ENCODE measurements at regions not wholly inside any gene's neighbourhood (a gene's known extent, or its start where the extent isn't known, plus 50 kb on each side); places are given as distances from the start of the nearest gene placed in this dataset.
A peak's percentile ranks its signal among the peaks of the same experiment; 100 is the strongest.

DNA sequence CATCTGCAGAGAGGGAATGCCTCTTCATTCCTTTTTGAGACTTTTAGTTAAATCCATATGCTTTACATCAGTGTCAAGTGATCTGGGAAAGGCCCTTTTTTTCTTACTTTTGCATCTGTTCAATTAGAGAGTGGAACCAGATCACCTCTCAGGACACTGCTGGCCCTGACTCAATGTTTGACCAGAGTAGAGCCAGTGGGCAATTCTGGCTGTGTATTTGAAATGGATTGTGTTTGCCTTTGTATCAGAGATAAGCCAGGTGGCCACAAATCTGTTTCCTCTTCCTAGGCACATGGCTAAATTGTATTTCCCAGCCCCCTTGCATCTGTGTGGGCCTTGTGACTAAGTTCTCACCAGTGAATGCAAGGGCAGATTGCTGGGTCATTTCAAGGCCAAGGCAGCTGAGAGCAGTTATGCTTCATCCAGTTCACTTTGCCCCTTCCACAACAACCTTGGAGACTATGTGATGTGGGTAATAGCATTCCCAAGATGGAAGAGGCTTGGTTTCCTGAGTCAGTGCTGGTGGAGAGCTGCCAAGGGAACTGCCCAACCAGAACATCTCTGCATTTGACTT is 75.6 kb upstream of the CACNA2D3 start:
- Histone ChIP-seq H3K9me3 (ENCODE audit: severe bottlenecking) (no peaks in the 10 kb centered on the region), H3K27ac (no peak overlapping the region), H3K36me3 (no peaks in the 10 kb centered on the region), H3K27me3 (ENCODE audit: insufficient read depth, low read depth, severe bottlenecking) (no peaks in the 10 kb centered on the region), H3K4me3 (ENCODE audit: low read depth, low read length) (no peak overlapping the region)
- DNase-seq, result no peak
- TF ChIP-seq, protein P1, sequence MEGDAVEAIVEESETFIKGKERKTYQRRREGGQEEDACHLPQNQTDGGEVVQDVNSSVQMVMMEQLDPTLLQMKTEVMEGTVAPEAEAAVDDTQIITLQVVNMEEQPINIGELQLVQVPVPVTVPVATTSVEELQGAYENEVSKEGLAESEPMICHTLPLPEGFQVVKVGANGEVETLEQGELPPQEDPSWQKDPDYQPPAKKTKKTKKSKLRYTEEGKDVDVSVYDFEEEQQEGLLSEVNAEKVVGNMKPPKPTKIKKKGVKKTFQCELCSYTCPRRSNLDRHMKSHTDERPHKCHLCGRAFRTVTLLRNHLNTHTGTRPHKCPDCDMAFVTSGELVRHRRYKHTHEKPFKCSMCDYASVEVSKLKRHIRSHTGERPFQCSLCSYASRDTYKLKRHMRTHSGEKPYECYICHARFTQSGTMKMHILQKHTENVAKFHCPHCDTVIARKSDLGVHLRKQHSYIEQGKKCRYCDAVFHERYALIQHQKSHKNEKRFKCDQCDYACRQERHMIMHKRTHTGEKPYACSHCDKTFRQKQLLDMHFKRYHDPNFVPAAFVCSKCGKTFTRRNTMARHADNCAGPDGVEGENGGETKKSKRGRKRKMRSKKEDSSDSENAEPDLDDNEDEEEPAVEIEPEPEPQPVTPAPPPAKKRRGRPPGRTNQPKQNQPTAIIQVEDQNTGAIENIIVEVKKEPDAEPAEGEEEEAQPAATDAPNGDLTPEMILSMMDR (IDR thresholded peaks at IDR 0.05; ENCODE audit: low read depth, low read length), result no peak

DNA sequence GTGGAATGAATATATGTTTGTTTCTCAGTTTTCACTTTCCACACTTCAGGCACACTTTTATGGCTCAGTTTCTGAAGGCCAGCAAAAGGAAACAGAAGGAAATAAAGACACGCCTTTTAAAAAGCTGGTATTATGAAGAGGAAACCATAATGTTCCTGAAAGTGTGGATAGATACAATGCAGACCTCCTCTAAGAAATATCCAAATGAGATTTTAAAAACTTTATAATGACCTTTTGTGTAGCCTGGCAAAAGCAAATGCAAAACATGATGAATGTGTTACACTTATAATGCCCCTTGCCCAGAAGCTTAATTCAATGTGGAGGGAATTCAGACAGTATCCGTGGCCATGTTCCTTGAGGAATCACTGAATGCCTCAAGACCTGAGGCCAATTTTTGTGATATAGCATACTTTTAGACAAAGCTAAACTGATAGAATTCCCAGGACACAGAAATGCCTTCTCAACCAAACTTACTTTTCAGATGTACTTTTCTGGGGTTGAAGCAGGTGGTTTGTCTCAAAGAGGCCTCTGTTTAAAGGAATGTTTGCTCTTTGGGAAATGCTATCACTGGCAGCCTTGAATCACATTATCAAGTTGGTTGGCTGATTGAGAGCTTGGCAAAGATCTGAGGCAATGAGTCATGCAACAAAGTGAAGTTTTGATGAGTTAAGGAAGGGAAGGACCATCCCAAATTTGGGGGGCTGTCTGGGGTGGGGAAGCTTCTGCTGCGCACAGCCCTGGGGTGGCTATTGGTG is 77.1 kb upstream of the CACNA2D3 start:
- Histone ChIP-seq H3K36me3 (no peaks in the 10 kb centered on the region), H3K4me3 (ENCODE audit: low read depth, low read length) (no peak overlapping the region), H3K27ac (peak overlapping the region; percentile 50; the same call in 1 of the 2 replicates), H3K9me3 (ENCODE audit: severe bottlenecking) (no peaks in the 10 kb centered on the region), H3K27me3 (ENCODE audit: insufficient read depth, low read depth, severe bottlenecking) (no peaks in the 10 kb centered on the region)
- TF ChIP-seq, protein P1 (IDR thresholded peaks at IDR 0.05; ENCODE audit: low read depth, low read length), result no peak
- no peak for DNase-seq

DNA sequence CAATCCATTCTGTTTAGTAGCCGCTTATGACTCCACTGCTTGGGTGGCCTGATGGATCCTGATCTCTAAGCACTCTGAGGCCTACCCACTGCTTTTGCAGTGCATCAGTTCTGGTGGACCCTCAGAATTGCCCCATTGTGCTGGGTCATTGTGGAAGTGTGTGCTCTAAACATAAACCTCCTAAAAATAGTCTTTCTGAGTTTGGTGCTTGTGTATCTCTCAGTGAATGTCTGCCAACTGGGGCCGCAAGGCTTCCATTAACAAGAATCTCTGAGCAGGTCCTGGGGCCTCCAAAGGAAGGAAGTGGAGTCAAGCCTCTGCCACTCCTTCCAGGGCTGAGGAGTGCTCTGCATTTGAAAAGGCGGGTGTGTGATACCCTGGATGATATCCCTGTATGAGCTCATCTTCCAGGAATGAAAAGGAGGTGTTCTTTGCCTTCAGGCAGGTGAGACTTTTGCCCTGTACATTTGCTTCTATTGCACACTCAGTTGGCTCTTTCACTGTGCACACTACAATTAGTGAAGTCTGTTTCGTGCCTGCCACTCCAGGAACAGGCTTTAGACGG is 80.0 kb upstream of the CACNA2D3 start:
- no peaks in the 10 kb centered on the region for H3K36me3 ChIP-seq
- no peak for DNase-seq
- no peak overlapping the region; the same call in none of the 2 replicates for H3K27ac ChIP-seq
- H3K4me3 ChIP-seq (ENCODE audit: low read depth, low read length), result no peak overlapping the region
- TF ChIP-seq, protein P1 (IDR thresholded peaks at IDR 0.05; ENCODE audit: low read depth, low read length), result no peak
- H3K27me3 ChIP-seq (ENCODE audit: insufficient read depth, low read depth, severe bottlenecking), result no peaks in the 10 kb centered on the region
- H3K9me3 ChIP-seq (ENCODE audit: severe bottlenecking), result peaks cover 2% of the 10 kb centered on the region

DNA sequence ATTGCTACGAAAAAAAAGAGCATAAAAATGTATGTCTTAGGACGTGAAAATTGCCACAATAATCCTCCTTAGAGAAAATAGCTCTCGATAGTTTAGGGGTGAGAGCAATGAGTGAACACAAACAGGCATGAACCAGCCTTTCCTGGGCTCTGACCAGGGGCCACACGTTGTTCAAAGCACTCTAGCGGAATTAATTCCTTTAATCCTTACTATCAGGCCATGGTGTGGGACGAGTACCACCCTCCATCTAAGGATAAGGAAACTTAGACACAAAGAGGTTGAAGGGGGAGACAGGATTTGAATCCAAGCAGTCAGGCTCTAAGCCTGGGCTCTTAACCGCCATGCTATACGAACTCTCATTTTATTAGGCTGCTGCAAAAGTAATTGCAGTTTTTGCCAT is 81.9 kb upstream of the CACNA2D3 start:
- H3K27ac ChIP-seq, result peak overlapping the region; percentile 77
- DNase-seq, result peak; percentile 72
- no peaks in the 10 kb centered on the region for H3K27me3 ChIP-seq (ENCODE audit: insufficient read depth, low read depth, severe bottlenecking)
- peaks cover 2% of the 10 kb centered on the region for H3K9me3 ChIP-seq (ENCODE audit: severe bottlenecking)
- H3K36me3 ChIP-seq, result no peaks in the 10 kb centered on the region
- TF ChIP-seq, protein P1 (IDR thresholded peaks at IDR 0.05; ENCODE audit: low read depth, low read length), result no peak
- H3K4me3 ChIP-seq (ENCODE audit: low read depth, low read length), result no peak overlapping the region

DNA sequence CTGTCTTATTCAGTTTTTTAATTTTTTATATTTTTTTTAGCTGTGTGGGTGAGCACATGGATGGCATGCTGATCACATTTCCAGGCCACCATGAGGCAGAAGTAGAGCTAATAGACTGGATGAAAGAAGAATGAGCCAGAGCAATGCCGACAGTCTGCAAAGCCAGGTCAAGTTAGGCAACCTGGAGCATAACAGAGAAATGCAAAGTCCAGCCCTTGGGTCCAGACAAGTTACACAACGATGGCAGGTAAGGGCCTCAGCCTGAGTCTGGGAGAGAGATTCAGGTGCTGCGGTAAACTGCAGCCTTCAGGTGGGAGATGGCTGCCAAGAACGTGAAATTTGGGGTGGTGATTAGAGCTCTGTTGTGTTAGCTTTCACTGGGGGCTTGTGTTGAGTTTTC is 84.0 kb upstream of the CACNA2D3 start:
- Histone ChIP-seq H3K27me3 (ENCODE audit: insufficient read depth, low read depth, severe bottlenecking) (no peaks in the 10 kb centered on the region), H3K27ac (no peak overlapping the region), H3K4me3 (ENCODE audit: low read depth, low read length) (no peak overlapping the region), H3K9me3 (ENCODE audit: severe bottlenecking) (peaks cover 2% of the 10 kb centered on the region), H3K36me3 (no peaks in the 10 kb centered on the region)
- TF ChIP-seq, protein P1 (IDR thresholded peaks at IDR 0.05; ENCODE audit: low read depth, low read length), result no peak
- DNase-seq, result no peak
